Fibroblast of skin of scalp (primary cell): ENCODE measurements at regions not wholly inside any gene's neighbourhood (a gene's known extent, or its start where the extent isn't known, plus 50 kb on each side); places are given as distances from the start of the nearest gene placed in this dataset.
A peak's percentile ranks its signal among the peaks of the same experiment; 100 is the strongest.
"Not testable (repeated sequence)": the region's sequence is repeated elsewhere in the genome, so short reads cannot be mapped to it uniquely, and the experiment has no call there.

Experiments used
- DNase-seq: peaks from one replicate; pipeline ENCODE4 v3.0.0-alpha.2; 2013

DNA sequence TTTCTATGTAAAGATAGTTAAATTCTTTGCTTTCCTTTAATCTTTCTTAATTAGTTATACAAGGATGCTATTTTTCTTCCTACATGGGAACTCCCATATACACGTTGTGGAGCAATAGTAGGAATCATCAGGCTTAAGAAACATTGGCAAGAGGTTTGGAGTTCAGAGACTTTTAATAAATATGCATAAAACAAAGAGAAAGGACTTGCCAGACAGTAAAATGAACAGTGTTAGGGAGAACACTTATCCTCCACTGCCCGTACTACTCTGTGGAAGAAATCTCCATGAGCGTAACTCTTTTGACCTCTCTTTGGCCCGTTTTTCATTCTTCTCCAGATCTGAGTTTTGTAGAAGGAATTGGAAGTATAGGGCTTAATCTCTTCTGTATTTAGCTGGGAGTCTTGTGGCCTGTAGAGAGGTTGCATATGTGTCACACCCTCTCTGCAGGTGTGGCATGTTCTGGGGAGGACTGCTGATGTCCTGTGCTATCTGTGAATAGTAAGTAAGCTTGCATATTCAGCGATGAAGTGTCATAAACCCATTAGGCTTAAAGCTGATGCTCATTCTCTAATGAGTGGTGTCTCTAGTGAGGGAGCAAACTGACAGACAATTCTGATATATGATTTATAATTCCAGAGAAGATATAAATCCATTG is 455.4 kb upstream of the FAR2 start:
- DNase-seq, result no peak

DNA sequence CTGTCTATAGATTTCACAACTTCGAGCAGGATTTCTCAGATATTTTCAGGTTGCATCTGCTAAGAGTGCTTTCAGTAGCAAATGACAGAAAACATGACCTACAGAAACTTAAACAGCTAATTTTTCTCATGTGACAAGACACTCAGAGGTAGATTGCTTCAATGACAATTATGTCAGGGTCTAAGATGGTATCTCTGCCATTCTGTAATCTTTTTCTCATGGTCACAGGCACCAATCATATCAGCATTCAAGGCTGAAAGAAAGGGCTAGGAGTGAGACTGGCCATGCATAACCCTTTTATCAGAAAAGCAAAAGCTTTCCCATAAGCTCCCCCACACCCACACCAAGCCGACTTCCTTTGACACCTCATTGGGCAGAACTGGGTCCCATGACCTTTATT is 450.5 kb upstream of the FAR2 start:
- DNase-seq, result no peak

DNA sequence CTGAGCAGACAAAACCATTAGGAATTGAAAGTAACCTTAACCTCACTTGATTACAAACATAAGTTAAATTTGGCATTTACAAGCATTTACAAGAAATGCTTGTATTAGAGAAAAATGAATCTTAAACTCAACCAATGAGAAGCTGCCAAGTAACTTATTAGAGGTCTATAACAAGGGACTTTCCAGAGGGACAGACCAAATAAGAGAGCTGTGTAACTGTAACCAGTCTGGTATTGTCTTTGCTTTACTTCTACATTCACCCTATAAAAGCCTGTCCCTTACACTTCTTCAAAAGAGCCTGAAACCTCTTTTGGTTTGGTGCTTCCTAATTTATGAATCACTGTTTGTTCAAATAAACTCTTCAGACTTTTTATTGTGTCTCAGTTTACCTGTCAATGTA is 450.0 kb upstream of the FAR2 start:
- DNase-seq, result no peak

DNA sequence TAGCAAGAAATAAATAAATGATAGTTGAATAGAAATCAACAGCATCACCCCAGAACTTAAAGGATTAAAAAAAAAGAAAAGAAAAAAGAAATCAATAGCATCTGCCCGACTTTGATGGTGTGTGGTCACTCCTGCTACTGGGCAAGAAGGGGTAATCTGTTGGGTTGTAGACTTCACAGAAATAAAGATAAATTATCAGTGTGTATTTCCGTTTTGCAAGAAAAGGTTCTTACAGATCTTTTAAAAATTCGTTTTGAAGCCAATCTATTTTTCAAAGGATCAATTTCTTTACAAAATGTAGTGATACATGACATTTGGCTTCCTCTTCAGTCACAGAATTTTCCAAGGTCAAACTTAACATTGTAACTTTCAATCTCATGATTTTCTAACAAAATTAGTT is 448.9 kb upstream of the FAR2 start:
- DNase-seq, result no peak

DNA sequence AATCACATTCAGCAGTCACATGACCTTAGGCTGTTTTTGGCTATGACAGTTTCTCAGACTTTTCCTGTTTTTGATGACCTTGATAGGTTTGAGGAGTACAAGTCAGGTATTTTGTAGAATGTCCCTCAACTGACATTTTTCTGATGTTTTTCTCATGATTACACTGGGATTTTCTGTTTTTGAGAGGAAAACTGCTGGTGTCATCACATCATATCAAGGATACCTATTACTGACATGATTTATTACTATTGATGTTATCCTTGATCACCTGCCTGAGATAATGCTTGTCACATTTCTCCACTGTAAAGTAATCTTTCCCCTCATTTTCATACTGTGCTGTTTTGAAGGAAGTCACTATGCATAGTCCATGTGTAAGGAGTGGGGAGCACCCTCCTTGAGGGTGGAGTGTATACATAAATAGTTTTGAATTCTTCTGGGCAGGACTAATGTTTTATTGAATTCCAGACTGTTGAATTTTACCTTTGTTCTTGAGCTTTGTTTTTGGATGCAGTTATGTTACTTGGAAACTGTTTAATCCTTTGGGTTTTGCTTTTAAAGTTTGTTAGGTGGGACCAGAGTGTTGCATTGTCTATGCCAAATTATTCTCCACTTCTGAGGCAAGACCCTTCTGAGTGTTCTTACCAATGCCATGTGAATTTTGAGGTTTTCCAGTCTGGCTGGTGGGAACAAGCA is 444.5 kb upstream of the FAR2 start:
- DNase-seq, result peak; percentile 53

DNA sequence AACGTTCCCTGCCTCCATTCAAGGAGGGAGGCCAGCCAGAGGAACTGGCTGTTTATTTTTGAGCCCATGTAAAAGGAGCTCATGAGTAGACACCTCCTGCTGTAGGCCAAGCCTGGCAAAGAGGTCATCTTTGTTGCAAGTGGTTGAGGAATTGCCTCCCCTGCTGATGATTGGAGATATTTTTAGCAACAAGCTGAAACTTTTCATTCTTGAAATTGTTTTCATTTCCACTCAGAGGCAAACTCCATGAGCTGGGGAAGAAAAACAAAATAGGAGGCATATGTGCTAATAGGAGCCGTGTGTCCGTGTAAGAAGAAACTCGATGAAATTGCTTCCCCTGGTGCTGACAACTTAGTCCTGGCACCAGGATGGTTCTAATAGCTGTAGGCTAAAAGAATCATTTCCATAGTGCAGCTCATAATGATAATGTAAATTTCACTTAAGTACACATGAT is 440.1 kb upstream of the FAR2 start:
- DNase-seq, result peak; percentile 96

DNA sequence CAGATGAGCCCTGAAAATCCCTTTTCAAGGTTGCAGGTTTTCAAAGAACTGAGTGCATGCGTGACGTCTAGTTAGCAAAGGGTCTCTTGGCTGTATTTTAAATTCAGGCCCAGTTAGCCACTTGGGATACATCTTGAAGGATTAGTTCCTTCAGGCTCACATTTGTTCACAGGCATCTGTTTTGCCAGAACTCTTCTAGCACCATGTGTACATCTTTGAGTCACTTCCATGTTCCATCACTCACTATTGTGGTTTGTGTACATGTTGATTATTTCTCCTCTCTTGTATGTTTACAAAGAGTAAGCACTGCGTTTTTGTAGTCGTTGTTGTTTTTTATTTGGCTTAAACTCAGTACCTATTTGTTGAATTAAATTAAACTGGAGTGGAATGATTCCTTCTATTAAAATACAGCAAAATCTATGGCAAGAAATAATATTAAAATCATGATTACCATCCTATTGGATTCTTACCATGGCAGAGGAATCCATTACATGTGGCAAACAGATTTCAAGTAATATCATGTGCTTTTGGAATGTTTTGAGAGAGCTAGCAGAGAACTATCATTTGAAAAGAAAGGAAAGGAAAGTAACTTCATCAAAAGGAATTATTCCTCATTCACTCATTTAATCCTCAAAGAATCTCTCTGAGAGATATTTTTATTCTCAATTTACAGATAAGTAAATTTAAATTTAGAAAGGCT is 438.9 kb upstream of the FAR2 start:
- DNase-seq, result no peak

DNA sequence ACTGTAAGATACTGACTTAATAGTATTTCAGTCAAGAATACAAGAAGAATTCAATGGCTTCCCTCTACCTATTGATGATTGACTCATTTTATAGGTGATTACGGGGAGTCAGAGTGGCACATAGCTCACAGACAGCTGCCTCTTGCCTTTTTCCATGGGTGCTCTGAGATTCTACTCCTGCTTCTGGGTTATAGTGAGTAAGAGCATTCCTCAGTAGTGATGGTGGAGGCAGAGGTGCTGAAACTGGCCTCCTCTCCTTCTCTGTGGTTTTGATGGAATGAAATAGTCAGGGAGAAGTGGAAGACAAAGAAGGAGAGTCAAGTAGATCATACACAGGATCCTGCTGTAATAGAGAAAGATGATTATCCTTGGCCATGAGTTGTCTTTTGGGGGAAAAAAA is 438.2 kb upstream of the FAR2 start:
- peak; percentile 91 for DNase-seq

DNA sequence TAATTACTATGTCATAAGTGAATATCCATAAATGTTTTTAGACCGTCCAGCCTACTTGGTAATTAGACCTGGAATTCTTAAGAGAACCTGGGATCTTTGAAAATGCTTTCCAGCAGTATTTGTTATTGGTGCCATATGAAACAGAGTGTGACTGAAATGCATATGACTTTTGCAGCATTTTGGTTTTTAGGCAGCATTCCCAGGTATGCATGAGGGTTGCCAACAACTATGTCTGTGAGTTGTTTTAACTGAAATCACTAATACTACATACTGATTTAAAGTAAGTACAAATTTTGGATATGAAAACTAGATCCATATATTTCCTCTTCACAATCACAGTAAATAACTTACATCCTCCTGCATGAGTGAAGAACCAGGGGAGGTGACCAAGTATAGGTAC is 437.7 kb upstream of the FAR2 start:
- DNase-seq, result no peak

DNA sequence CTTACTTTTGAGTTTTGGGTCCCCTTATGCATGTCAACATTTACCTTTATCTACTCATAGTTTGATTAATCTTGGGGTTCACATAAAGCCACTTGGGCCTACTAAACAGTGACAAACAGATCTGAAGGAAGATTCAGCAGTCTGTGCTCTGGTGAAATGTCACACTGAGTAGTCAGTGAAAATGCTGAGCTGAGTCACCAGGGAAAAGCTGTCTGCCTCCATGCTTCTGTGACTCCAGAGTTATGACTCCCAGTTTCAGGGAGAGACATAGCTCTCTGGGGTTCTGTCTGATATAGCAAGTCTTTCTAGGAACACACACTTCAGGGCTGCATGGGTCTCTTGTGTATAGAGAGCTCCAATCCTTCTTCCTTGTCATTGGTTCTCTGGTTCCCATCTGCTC is 406.3 kb upstream of the FAR2 start:
- peak; percentile 24 for DNase-seq

DNA sequence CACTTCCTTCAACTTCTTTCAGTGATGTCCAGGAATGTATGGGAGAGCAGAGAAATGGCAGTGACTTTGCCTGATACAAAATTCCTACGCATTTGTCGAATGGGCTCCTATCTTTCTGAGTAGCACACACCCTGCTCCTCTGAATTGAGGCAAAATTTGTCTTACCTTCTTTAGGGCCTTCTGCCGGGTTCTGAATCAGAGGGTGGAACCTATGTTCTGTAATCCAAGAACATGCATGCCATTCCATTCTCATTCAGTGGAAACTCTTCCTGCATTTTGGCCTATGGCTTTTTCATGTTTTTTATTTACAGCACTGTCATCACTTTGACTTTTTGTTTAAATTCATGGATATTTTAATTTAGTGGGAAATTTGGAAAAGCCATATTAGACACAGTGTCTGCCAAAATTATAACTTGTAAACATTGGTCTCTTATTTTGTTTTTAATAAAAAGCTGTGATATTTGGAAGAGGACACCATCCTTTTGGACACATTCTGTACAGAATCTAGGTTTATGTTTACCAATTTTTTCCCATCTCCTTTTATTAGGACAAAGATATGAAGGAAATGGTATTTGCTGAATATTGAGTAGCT is 402.2 kb upstream of the FAR2 start:
- no peak for DNase-seq

DNA sequence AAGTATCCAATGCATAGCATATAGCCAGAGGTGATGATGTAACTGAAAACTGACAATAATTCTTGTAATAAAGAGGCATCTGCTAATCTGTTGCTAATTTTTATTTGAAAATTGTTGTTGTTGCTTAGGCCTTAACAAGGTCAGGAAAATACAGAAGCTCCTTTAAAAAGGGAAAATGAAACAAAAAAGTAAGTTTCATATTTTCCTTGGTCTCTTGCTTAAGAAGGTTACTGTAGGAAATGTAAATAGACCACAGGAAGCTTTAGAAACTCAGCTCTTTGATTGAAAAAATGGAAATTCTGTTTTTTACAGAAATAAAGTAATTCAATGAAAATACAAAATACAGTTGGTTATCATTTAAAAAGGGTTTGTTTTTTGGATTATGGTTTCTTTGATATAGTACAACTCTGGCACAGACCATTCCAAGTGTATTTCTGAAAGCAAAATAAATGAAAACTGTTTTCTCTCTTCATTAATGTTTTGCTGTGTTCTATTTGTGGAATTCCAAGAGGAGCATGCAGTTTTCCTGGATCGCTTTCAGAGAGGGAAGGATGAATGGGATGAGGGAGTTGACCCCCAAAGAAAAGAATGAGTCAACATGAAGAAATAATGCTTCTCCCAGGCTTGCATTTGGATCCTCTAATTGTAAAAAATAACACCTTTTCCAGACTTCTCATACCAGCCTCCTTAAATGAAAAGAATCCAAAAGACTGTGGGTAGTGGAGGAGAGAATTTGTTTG is 398.0 kb upstream of the FAR2 start:
- no peak for DNase-seq

DNA sequence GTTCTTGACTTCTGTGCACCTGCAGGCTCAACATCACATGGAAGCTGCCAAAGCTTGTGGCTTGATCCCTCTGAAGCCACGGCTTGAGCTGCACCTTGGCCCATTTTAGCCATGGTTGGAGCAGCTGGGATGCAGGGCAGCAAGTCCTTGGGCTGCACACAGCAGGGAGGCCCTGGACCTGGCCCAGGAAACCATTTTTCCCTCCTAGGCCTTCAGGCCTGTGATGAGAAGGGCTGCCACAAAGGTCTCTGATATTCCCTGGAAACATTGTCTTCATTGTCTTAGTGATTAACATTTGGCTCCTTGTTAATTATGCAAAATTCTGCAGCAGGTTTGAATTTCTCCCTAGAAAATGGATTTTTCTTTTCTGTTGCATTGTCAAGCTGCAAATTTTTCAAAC is 394.1 kb upstream of the FAR2 start:
- no peak for DNase-seq

DNA sequence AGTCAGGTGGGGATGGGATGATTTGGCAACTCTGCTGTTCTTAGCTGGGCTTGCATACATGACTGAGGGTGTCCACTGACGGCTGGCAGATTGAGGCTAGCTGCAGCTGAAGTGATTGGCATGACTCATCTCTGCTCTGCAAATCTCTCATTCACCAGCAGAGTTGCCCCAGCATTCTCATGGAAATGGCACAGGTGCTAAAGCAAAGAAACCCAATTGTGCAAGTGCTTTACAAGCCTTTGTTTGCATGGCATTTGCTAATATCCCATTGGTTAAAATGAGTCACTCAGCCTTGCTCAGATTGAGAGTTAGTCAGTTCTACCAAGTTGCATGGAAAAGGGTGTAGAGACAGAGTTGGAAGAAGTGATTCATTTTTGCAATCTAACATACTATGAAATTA is 389.7 kb upstream of the FAR2 start:
- no peak for DNase-seq

DNA sequence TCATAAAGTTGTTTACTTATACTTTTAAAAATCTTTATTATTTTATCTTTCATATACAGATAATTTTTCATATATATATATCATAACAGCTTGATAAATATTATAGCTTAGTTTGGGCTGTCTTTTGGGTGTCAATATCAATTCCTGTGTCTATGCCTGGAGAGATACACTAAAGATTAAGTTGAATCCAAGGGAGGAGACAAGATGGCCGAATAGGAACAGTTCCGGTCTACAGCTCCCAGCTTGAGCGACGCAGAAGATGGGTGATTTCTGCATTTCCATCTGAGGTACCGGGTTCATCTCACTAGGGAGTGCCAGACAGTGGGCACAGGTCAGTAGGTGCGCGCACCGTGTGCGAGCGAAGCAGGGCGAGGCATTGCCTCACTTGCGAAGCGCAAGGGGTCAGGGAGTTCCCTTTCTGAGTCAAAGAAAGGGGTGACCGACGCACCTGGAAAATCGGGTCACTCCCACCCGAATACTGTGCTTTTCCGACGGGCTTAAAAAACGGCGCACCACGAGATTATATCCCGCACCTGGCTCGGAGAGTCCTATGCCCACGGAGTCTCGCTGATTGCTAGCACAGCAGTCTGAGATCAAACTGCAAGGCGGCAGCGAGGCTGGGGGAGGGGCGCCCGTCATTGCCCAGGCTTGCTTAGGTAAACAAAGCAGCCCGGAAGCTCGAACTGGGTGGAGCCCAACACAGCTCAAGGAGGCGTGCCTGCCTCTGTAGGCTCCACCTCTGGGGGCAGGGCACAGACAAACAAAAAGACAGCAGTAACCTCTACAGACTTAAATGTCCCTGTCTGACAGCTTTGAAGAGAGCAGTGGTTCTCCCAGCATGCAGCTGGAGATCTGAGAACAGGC is 388.8 kb upstream of the FAR2 start:
- not testable (repeated sequence) for DNase-seq

DNA sequence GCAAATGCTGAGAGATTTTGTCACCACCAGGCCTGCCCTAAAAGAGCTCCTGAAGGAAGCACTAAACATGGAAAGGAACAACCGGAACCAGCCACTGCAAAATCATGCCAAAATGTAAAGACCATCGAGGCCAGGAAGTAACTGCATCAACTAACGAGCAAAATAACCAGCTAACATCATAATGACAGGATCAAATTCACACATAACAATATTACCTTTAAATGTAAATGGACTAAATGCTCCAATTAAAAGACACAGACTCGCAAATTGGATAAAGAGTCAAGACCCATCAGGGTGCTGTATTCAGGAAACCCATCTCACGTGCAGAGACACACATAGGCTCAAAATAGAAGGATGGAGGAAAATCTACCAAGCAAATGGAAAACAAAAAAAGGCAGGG is 387.2 kb upstream of the FAR2 start:
- not testable (repeated sequence) for DNase-seq

DNA sequence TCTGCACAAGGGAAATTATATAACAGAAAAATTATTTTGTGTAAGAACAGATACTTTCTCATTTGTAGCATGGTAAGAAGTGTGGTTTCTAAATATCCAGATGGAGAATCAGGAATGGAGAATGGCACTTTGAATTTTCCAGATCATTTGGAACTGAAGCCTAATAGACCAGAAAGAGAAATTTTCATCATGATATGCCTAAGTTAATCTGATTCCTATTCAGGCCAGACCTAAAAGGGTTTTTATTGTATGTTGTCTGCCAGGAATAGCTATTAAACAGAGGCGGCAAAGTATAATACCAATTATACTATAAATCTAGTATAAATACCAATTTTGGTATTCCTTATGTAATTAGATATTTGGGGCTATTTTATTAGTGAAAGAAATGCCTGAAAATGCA is 382.7 kb upstream of the FAR2 start:
- no peak for DNase-seq

DNA sequence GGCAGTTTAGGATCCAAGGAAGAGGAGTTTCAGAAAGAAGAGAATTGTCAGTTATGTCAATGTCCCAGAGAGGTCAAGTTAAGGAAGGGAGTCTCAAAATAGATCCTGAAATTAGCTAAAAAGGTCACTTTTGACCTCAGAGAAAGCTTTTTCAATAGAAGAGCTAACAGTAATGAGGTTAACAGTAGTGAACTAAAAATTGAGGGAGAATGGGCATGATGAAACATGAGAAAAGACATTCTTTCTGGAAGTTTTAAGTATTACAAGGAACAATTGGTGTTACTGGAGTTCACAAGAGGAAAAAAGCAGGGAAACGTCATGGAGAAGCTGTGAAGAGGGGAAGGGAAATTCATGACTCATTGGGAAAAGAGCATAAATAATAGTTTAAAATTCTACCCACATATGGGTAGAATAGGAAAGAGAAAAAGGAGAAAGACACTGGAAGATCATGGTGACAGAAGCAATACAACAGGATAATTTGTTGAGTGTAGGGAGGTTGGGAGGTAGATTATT is 381.2 kb upstream of the FAR2 start:
- peak; percentile 10 for DNase-seq

DNA sequence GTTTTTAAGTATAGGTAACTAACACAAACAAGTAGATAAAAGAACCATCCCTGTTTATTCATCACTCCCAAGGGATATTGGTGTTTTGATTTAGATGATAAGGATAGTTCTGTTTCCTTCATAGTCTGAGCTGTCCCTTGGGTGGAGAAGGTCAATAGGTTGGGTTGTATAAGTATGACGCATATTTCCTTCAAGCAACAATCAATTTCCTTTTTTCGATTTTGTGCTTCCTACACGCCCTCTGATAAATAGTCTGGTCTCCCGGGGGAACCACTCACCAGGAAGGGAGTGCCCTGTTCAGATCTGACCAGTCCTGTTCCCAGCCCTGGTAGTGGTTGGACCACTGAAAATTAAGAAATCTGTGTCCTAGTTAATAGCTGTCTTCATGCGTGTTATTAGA is 378.8 kb upstream of the FAR2 start:
- DNase-seq, result no peak

DNA sequence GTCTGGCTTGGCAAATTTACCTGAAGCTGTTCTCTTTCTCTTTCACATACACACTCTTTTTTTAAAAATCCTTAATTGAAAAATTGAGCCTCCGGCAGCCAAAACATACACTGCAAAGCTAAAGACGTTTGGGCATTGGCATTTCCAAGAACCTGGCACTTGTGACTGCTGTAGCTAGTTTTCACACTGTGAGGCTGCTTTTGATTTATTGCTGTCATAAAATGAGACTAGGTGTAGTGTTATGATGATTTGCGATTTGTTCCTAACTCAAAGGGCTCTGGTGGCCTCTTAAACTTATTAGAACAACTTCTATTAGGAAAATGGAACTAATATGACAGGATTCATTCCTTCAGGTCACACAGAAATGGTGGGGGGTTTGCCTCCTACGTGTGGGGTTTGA is 377.1 kb upstream of the FAR2 start:
- DNase-seq, result no peak

DNA sequence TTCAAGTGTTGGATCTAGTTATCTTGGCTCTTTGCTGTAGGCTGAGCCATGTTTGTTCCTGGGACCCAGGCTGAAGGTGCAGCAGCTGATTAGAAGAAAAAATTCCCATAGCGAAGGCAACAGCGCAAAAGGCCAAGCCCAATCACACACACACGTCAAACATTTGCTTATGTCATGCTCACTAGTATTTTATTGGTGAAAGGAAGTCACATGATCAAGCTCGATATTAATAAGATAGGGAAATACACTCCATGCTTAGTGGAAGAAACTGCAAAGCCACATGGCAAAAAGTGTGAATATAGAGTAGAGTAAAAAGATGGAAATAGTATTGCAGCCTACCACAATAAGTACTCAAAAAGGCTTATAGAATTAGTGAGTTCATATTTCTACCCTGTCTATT is 373.5 kb upstream of the FAR2 start:
- DNase-seq, result no peak

DNA sequence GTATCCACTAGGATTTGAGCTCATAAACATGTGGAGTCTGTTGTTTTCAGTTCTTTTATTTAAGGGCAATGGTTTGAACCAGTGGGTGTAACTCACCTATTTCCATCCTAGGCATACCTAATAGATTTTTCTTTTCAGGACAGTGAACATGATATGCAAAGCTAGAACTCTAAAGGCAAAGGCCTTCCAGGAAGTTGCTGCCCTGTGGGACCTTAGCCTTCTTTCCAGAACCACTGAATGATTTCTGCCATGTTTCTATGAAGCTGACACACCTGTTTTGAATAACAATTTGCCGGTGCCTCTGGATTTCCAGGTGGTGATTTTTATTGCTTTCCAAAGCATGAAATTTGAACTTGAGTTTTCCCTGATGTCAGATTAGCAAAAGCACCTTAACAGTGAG is 372.9 kb upstream of the FAR2 start:
- DNase-seq, result no peak
